GM23338 (cell line): ENCODE measurements at regions not wholly inside any gene's neighbourhood (a gene's known extent, or its start where the extent isn't known, plus 50 kb on each side); places are given as distances from the start of the nearest gene placed in this dataset.

Experiments used
- ATAC-seq: fragments of 200-7000 bp; cut with Tn5 transposase; 3 replicates; pipeline ENCODE4 v1.9.1; 2020
- DNase-seq: peaks from one replicate; pipeline ENCODE4 v3.0.0-alpha.2; 2015; ENCODE audit warnings: low spot score
- H2AFZ ChIP-seq: fragments of 200-600 bp; sonication (generic); 2 replicates; pipeline ENCODE4 v1.8.0; 2016; ENCODE audit warnings: antibody characterized with exemption, mild to moderate bottlenecking, moderate library complexity
- H3F3A ChIP-seq: fragments of 200-600 bp; sonication (generic); replicated peaks from 2 replicates; pipeline ENCODE4 v1.8.0; 2017; ENCODE audit warnings: antibody characterized with exemption, mixed run types, low read depth
- H3K27ac ChIP-seq: fragments of 200-600 bp; sonication (generic); 2 replicates; pipeline ENCODE4 v1.6.1; 2016; ENCODE audit warnings: low read depth
- H3K27me3 ChIP-seq: fragments of 200-600 bp; sonication (generic); 2 replicates; pipeline ENCODE4 v1.8.0; 2016; ENCODE audit warnings: mild to moderate bottlenecking, mixed run types, moderate library complexity; ENCODE audit not compliant: insufficient read depth
- H3K36me3 ChIP-seq: fragments of 200-600 bp; sonication (generic); 2 replicates; pipeline ENCODE4 v1.8.0; 2016; ENCODE audit warnings: mild to moderate bottlenecking; ENCODE audit not compliant: insufficient read depth
- H3K4me1 ChIP-seq: fragments of 200-600 bp; sonication (generic); 2 replicates; pipeline ENCODE4 v1.8.0; 2016; ENCODE audit warnings: mild to moderate bottlenecking, moderate library complexity; ENCODE audit not compliant: insufficient read depth
- H3K4me2 ChIP-seq: fragments of 200-600 bp; sonication (generic); 2 replicates; pipeline ENCODE4 v1.7.1; 2017; ENCODE audit warnings: mixed run types
- H3K4me3 ChIP-seq: fragments of 200-600 bp; sonication (generic); 2 replicates; pipeline ENCODE4 v1.6.1; 2016; ENCODE audit warnings: mixed run types
- H3K79me2 ChIP-seq: fragments of 200-600 bp; sonication (generic); replicated peaks from 2 replicates; pipeline ENCODE4 v1.8.0; 2017; ENCODE audit warnings: mild to moderate bottlenecking; ENCODE audit not compliant: insufficient read depth
- H3K9me2 ChIP-seq: fragments of 200-600 bp; sonication (generic); 2 replicates; pipeline ENCODE4 v1.8.0; 2017; ENCODE audit not compliant: insufficient read depth
- H4K20me1 ChIP-seq: fragments of 200-600 bp; sonication (generic); replicated peaks from 2 replicates; pipeline ENCODE4 v1.8.0; 2017; ENCODE audit warnings: mild to moderate bottlenecking; ENCODE audit not compliant: insufficient read depth
- H3K27ac Mint-ChIP-seq: 2 replicates; pipeline ENCODE4 v1.8.0; 2020; ENCODE audit warnings: inconsistent platforms, mild to moderate bottlenecking, moderate library complexity, mixed read lengths
- H3K27me3 Mint-ChIP-seq: 3 replicates; pipeline ENCODE4 v1.8.0; 2022; ENCODE audit warnings: low read depth, mild to moderate bottlenecking, moderate library complexity, mixed read lengths, inconsistent platforms; ENCODE audit not compliant: insufficient read depth, poor library complexity
- H3K36me3 Mint-ChIP-seq: 3 replicates; pipeline ENCODE4 v1.8.0; 2021; ENCODE audit warnings: low read depth, mild to moderate bottlenecking, inconsistent platforms, moderate library complexity, mixed read lengths
- H3K4me1 Mint-ChIP-seq: 3 replicates; pipeline ENCODE4 v1.8.0; 2020; ENCODE audit warnings: mild to moderate bottlenecking, inconsistent platforms, mixed read lengths
- H3K4me3 Mint-ChIP-seq: 3 replicates; pipeline ENCODE4 v1.8.0; 2021; ENCODE audit warnings: moderate library complexity, mild to moderate bottlenecking, inconsistent platforms, mixed read lengths
- H3K9me3 Mint-ChIP-seq: 3 replicates; pipeline ENCODE4 v1.8.0; 2020; ENCODE audit warnings: moderate library complexity, mild to moderate bottlenecking, inconsistent platforms, mixed read lengths
- EZH2phosphoT487 ChIP-seq: fragments of 200-600 bp; sonication (generic); IDR thresholded peaks from one replicate; pipeline ENCODE4 v1.8.1; 2018; ENCODE audit warnings: antibody characterized with exemption; ENCODE audit not compliant: unreplicated experiment
- JUNB ChIP-seq: IDR thresholded peaks from one replicate; pipeline ENCODE4 v1.6.1; 2016; ENCODE audit warnings: antibody characterized with exemption; ENCODE audit not compliant: unreplicated experiment
- POLR2AphosphoS5 ChIP-seq: IDR thresholded peaks from 2 replicates; pipeline ENCODE4 v1.6.1; 2016; ENCODE audit warnings: antibody characterized with exemption, low read depth
- STAT1 ChIP-seq: IDR thresholded peaks from one replicate; pipeline ENCODE4 v1.6.1; 2016; ENCODE audit warnings: antibody characterized with exemption; ENCODE audit not compliant: unreplicated experiment
- ZNF331 ChIP-seq: fragments of 250-450 bp; sonication (Bioruptor Pico); IDR thresholded peaks from 2 replicates; pipeline ENCODE4 v1.5.0; 2020; ENCODE audit warnings: low read depth, mild to moderate bottlenecking, moderate library complexity
- TF ChIP-seq, protein P1 (sequence below): fragments of 250-450 bp; sonication (Bioruptor Pico); IDR thresholded peaks from 2 replicates; pipeline ENCODE4 v1.5.0; 2020; ENCODE audit warnings: mild to moderate bottlenecking, moderate library complexity

DNA sequence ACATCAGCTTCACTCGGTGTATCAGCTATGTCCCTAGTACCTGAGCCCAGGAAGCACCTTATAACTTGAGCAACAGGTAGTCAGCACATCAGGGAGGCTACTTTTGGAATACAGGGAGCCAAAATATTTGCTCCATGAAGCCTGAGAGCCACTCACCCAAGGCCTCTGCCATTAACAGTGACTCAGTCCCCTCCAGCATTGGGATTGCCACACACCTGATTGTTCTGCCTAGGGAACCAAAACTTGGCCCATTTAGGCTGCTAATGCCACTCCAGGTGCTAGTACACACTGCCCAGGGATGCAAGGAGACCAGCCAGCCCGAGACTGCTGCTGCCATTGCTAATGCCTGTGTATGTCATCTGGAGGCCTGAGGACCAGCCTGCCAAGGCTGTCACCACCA lies 773.6 kb upstream of the TENM4 start (continued):
- TF ChIP-seq, protein P1, sequence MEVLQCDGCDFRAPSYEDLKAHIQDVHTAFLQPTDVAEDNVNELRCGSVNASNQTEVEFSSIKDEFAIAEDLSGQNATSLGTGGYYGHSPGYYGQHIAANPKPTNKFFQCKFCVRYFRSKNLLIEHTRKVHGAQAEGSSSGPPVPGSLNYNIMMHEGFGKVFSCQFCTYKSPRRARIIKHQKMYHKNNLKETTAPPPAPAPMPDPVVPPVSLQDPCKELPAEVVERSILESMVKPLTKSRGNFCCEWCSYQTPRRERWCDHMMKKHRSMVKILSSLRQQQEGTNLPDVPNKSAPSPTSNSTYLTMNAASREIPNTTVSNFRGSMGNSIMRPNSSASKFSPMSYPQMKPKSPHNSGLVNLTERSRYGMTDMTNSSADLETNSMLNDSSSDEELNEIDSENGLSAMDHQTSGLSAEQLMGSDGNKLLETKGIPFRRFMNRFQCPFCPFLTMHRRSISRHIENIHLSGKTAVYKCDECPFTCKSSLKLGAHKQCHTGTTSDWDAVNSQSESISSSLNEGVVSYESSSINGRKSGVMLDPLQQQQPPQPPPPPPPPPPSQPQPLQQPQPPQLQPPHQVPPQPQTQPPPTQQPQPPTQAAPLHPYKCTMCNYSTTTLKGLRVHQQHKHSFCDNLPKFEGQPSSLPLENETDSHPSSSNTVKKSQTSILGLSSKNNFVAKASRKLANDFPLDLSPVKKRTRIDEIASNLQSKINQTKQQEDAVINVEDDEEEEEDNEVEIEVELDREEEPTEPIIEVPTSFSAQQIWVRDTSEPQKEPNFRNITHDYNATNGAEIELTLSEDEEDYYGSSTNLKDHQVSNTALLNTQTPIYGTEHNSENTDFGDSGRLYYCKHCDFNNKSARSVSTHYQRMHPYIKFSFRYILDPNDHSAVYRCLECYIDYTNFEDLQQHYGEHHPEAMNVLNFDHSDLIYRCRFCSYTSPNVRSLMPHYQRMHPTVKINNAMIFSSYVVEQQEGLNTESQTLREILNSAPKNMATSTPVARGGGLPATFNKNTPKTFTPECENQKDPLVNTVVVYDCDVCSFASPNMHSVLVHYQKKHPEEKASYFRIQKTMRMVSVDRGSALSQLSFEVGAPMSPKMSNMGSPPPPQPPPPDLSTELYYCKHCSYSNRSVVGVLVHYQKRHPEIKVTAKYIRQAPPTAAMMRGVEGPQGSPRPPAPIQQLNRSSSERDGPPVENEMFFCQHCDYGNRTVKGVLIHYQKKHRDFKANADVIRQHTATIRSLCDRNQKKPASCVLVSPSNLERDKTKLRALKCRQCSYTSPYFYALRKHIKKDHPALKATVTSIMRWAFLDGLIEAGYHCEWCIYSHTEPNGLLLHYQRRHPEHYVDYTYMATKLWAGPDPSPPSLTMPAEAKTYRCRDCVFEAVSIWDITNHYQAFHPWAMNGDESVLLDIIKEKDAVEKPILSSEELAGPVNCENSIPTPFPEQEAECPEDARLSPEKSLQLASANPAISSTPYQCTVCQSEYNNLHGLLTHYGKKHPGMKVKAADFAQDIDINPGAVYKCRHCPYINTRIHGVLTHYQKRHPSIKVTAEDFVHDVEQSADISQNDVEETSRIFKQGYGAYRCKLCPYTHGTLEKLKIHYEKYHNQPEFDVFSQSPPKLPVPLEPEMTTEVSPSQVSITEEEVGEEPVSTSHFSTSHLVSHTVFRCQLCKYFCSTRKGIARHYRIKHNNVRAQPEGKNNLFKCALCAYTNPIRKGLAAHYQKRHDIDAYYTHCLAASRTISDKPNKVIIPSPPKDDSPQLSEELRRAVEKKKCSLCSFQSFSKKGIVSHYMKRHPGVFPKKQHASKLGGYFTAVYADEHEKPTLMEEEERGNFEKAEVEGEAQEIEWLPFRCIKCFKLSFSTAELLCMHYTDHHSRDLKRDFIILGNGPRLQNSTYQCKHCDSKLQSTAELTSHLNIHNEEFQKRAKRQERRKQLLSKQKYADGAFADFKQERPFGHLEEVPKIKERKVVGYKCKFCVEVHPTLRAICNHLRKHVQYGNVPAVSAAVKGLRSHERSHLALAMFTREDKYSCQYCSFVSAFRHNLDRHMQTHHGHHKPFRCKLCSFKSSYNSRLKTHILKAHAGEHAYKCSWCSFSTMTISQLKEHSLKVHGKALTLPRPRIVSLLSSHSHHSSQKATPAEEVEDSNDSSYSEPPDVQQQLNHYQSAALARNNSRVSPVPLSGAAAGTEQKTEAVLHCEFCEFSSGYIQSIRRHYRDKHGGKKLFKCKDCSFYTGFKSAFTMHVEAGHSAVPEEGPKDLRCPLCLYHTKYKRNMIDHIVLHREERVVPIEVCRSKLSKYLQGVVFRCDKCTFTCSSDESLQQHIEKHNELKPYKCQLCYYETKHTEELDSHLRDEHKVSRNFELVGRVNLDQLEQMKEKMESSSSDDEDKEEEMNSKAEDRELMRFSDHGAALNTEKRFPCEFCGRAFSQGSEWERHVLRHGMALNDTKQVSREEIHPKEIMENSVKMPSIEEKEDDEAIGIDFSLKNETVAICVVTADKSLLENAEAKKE (CRISPR knock-in tag) = no peak
- no peak for TF ChIP-seq JUNB

DNA sequence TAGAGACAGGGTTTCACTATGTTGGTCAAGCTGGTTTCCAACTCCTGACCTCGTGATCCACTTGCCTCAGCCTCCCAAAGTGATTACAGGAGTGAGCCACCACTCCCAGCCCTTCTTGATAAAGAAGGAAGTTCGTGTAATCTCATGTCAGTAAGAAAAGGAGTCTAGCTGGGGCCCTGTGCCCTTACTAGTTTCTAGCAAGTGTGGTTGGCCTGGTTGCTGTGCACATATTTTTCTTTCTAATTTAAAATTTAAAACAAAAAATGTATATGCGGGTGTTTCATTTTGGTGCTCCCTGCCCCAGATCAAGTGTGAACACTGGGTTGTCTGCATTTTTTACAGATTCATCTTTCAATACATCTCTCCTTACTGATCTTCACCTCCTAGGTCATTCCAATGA lies 770.8 kb upstream of the TENM4 start:
- no peaks in the 10 kb centered on the region for H3K27me3 Mint-ChIP-seq
- no peaks in the 10 kb centered on the region; the same call in 2 of the 3 replicates for H3K4me1 Mint-ChIP-seq

More for the DNA sequence above, 770.8 kb upstream of the TENM4 start:
- Histone ChIP-seq H4K20me1 (no peaks in the 10 kb centered on the region), H2AFZ (no peak overlapping the region), H3K9me2 (0 out of 2 replicates have a peak, but pooled peaks cover under 1% of the 10 kb centered on the region), H3K36me3 (no peaks in the 10 kb centered on the region), H3K27me3 (no peaks in the 10 kb centered on the region), H3K4me3 (no peak overlapping the region), H3K79me2 (no peaks in the 10 kb centered on the region), H3K27ac (no peak overlapping the region), H3K4me1 (no peaks in the 10 kb centered on the region), H3K4me2 (no peak overlapping the region), H3F3A (no peaks in the 10 kb centered on the region)
- H3K4me3 Mint-ChIP-seq = no peak overlapping the region
- TF ChIP-seq STAT1 = no peak
- no peak for TF ChIP-seq JUNB
- no peak for TF ChIP-seq POLR2AphosphoS5
- TF ChIP-seq ZNF331 (CRISPR knock-in tag) = no peak
- TF ChIP-seq, protein P1 (CRISPR knock-in tag) = no peak
- no peak for TF ChIP-seq EZH2phosphoT487
- no peak for DNase-seq
- no peak overlapping the region for H3K27ac Mint-ChIP-seq
- ATAC-seq = no peak
- peaks cover 3% of the 10 kb centered on the region; the same call in 1 of the 3 replicates for H3K9me3 Mint-ChIP-seq
- H3K36me3 Mint-ChIP-seq = no peaks in the 10 kb centered on the region
